Transverse colon (tissue), 4 donors: ENCODE measurements at regions not wholly inside any gene's neighbourhood (a gene's known extent, or its start where the extent isn't known, plus 50 kb on each side); places are given as distances from the start of the nearest gene placed in this dataset.

Experiments used
- DNase-seq: peaks from one replicate; pipeline ENCODE4 v3.0.0-alpha.2; 2019
- H3K27ac ChIP-seq, 4 donors: fragments of 200-600 bp; sonication (generic); 2 replicates each; pipeline ENCODE4 v1.5.1; 2016 to 2018; ENCODE audit warnings: inconsistent platforms in 4 of 4
- H3K27me3 ChIP-seq: fragments of 200-600 bp; sonication (generic); 2 replicates; pipeline ENCODE4 v1.5.1; 2017; ENCODE audit warnings: inconsistent platforms
- H3K36me3 ChIP-seq, 4 donors: fragments of 200-600 bp; sonication (generic); 2 replicates each; pipeline ENCODE4 v1.5.1; 2017 to 2019; ENCODE audit warnings: inconsistent platforms in 4 of 4
- H3K4me1 ChIP-seq, 4 donors: fragments of 200-600 bp; sonication (generic); 2 replicates each; pipeline ENCODE4 v1.5.1; 2017 to 2020; ENCODE audit warnings: inconsistent platforms in 4 of 4
- H3K4me3 ChIP-seq, 4 donors: fragments of 200-600 bp; sonication (generic); 1 replicate in 1 of 4; 2 replicates in 3 of 4; pipeline versions ENCODE4 v1.5.1 to v1.6.1; 2017 to 2019; ENCODE audit warnings: inconsistent platforms in 4 of 4
- H3K9me3 ChIP-seq, 2 donors: fragments of 200-600 bp; sonication (generic); 2 replicates each; pipeline ENCODE4 v1.5.1; 2017 to 2019; ENCODE audit warnings: inconsistent platforms in 2 of 2
- CTCF ChIP-seq, 5 experiments: fragments of 200-600 bp in 3 of 5; fragments of 450-650 bp in 2 of 5; sonication (generic) in 3 of 5; IDR thresholded peaks; 1 replicate in 2 of 5; 2 replicates in 3 of 5; pipeline ENCODE4 v1.5.1; 2016 to 2017; ENCODE audit warnings: antibody characterized with exemption in 5 of 5, inconsistent platforms in 3 of 5, mild to moderate bottlenecking in 2 of 5, moderate library complexity in 1 of 5
- EP300 ChIP-seq: sonication (generic); formaldehyde crosslinking; IDR thresholded peaks from one replicate; pipeline ENCODE4 v1.6.1; 2017; ENCODE audit warnings: antibody characterized with exemption, low read depth
- POLR2A ChIP-seq: fragments of 450-650 bp; IDR thresholded peaks from one replicate; pipeline ENCODE4 v1.6.1; 2016; ENCODE audit warnings: antibody characterized with exemption, mild to moderate bottlenecking, moderate library complexity
- POLR2AphosphoS5 ChIP-seq, 3 donors: sonication (generic); formaldehyde crosslinking; IDR thresholded peaks; one replicate each; pipeline ENCODE4 v1.6.1; 2016; ENCODE audit warnings: antibody characterized with exemption in 3 of 3
- WGBS, 2 donors: methylation state at CpG; one replicate each; pipeline ENCODE4 v1.1.5; 2018; ENCODE audit warnings: low coverage in 1 of 2; 5-methylcytosine and 5-hydroxymethylcytosine counted together
- in situ Hi-C, 4 donors: fragments of 200-750 bp; cut with MboI; loops; one replicate each; pipeline versions ENCODE4 v1.15.0 to v1.15.1; 2017; ENCODE audit warnings: low sequenced_read_pairs in 3 of 4, low pct_ligation_motif_present in 1 of 4, low pct_unique_long_range_greater_than_20kb in 1 of 4
- intact Hi-C: fragments of 100-400 bp; cut with DNase I; formaldehyde crosslinking; loops from one replicate; pipeline ENCODE4 v1.15.1; 2023; ENCODE audit warnings: low total_unique reads

GRCh38 chr2:175323162-175323561, 141.7 kb upstream of the ATP5MC3 start:
- Histone ChIP-seq H3K4me1 (no peaks in the 10 kb centered on the region), H3K4me3 (no peak overlapping the region), H3K27ac (no peak overlapping the region), H3K9me3 (no peaks in the 10 kb centered on the region), H3K27me3 (no peaks in the 10 kb centered on the region), H3K36me3 (no peaks in the 10 kb centered on the region)
- in situ Hi-C loops (no loop called here), intact Hi-C loops (no loop called here)
- 78 to 86% methylated on average over 4 of the region's 4 CpGs for WGBS, 2 donors
- TF ChIP-seq EP300 = no peak
- TF ChIP-seq POLR2A = no peak
- TF ChIP-seq POLR2AphosphoS5 (IDR thresholded peaks at IDR 0.05) = no peak
- TF ChIP-seq CTCF (IDR thresholded peaks at IDR 0.05) = no peak
- no peak for DNase-seq

- no peaks in the 10 kb centered on the region for H3K9me3 ChIP-seq
- no peaks in the 10 kb centered on the region for H3K36me3 ChIP-seq
- H3K27me3 ChIP-seq = no peaks in the 10 kb centered on the region
- WGBS, 2 donors = 35 to 49% methylated on average over 2 of the region's 2 CpGs
- TF ChIP-seq EP300 = no peak
- H3K27ac ChIP-seq = no peak overlapping the region
- no peak overlapping the region for H3K4me3 ChIP-seq
- H3K4me1 ChIP-seq = no peaks in the 10 kb centered on the region
- in situ Hi-C loops = no loop called here
- no peak for DNase-seq
- intact Hi-C loops = no loop called here
Observed at GRCh38 chr2:175318542-175318941, 137.0 kb upstream of the ATP5MC3 start.

GRCh38 chr2:175317751-175318150, 136.2 kb upstream of the ATP5MC3 start:
- Histone ChIP-seq H3K27me3 (no peaks in the 10 kb centered on the region), H3K36me3 (no peaks in the 10 kb centered on the region), H3K9me3 (no peaks in the 10 kb centered on the region), H3K4me3 (no peak overlapping the region), H3K4me1 (no peaks in the 10 kb centered on the region), H3K27ac (no peak overlapping the region)
- intact Hi-C loops (no loop called here), in situ Hi-C loops (no loop called here)
- TF ChIP-seq EP300 (no peak), CTCF (IDR thresholded peaks at IDR 0.05) (no peak), POLR2A (no peak), POLR2AphosphoS5 (IDR thresholded peaks at IDR 0.05) (no peak)
- DNase-seq = no peak
- WGBS, 2 donors = 82 to 91% methylated on average over 2 of the region's 2 CpGs

- no peak for DNase-seq
- no peak overlapping the region for H3K4me3 ChIP-seq
- H3K4me1 ChIP-seq = no peaks in the 10 kb centered on the region
- no peak for TF ChIP-seq POLR2A
- no peak for TF ChIP-seq EP300
- no peak for TF ChIP-seq CTCF (IDR thresholded peaks at IDR 0.05)
- TF ChIP-seq POLR2AphosphoS5 (IDR thresholded peaks at IDR 0.05) = no peak
- H3K27ac ChIP-seq = no peak overlapping the region
- no peaks in the 10 kb centered on the region for H3K27me3 ChIP-seq
- intact Hi-C loops = no loop called here
- in situ Hi-C loops = no loop called here
- 44 to 67% methylated on average over 2 of the region's 2 CpGs for WGBS, 2 donors
- H3K9me3 ChIP-seq = no peaks in the 10 kb centered on the region
- H3K36me3 ChIP-seq = no peaks in the 10 kb centered on the region
Observed at GRCh38 chr2:175312137-175312536, 130.6 kb upstream of the ATP5MC3 start.

- no peak for DNase-seq
- Histone ChIP-seq H3K4me1 (no peaks in the 10 kb centered on the region), H3K9me3 (no peaks in the 10 kb centered on the region), H3K36me3 (no peaks in the 10 kb centered on the region), H3K4me3 (no peak overlapping the region), H3K27ac (no peak overlapping the region), H3K27me3 (no peaks in the 10 kb centered on the region)
- in situ Hi-C loops = no loop called here
- WGBS, 2 donors = 56 to 65% methylated on average over 1 of the region's 1 CpG
- intact Hi-C loops = no loop called here
- no peak for TF ChIP-seq EP300
- TF ChIP-seq POLR2A = no peak
- TF ChIP-seq CTCF (IDR thresholded peaks at IDR 0.05) = no peak
- TF ChIP-seq POLR2AphosphoS5 (IDR thresholded peaks at IDR 0.05) = no peak
Observed at GRCh38 chr2:175310813-175311504, 129.4 kb upstream of the ATP5MC3 start.
